GM12873 (cell line): ENCODE measurements at regions not wholly inside any gene's neighbourhood (a gene's known extent, or its start where the extent isn't known, plus 50 kb on each side); places are given as distances from the start of the nearest gene placed in this dataset.

Source experiments
- TF ChIP-seq, protein P1 (sequence below): IDR thresholded peaks from 2 replicates; pipeline ENCODE4 v1.5.1; 2012; ENCODE audit warnings: low read depth, mild to moderate bottlenecking, moderate library complexity, low read length, control low read depth; ENCODE audit not compliant: insufficient read depth; ENCODE audit errors: missing control alignments

DNA sequence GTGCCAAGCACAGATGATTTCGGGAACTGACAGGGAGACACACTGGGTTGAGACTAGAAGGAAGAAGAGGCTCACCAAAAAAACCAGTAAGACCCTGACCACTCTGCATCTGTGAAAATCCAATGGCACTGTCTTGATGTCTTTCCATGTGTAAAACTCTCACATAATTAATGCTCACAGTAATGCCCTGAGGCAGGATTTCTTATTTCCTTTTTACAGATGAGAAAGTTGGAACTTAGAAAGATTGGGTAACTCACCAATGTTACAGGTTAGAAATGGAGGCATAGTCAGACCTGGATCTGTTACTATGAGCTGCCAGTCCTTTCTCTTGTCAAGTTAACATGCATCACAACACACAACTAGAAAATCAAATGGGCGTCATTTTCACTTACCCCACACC lies 151.0 kb upstream of the MCHR2 start:
- TF ChIP-seq, protein P1, sequence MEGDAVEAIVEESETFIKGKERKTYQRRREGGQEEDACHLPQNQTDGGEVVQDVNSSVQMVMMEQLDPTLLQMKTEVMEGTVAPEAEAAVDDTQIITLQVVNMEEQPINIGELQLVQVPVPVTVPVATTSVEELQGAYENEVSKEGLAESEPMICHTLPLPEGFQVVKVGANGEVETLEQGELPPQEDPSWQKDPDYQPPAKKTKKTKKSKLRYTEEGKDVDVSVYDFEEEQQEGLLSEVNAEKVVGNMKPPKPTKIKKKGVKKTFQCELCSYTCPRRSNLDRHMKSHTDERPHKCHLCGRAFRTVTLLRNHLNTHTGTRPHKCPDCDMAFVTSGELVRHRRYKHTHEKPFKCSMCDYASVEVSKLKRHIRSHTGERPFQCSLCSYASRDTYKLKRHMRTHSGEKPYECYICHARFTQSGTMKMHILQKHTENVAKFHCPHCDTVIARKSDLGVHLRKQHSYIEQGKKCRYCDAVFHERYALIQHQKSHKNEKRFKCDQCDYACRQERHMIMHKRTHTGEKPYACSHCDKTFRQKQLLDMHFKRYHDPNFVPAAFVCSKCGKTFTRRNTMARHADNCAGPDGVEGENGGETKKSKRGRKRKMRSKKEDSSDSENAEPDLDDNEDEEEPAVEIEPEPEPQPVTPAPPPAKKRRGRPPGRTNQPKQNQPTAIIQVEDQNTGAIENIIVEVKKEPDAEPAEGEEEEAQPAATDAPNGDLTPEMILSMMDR, result no peak

DNA sequence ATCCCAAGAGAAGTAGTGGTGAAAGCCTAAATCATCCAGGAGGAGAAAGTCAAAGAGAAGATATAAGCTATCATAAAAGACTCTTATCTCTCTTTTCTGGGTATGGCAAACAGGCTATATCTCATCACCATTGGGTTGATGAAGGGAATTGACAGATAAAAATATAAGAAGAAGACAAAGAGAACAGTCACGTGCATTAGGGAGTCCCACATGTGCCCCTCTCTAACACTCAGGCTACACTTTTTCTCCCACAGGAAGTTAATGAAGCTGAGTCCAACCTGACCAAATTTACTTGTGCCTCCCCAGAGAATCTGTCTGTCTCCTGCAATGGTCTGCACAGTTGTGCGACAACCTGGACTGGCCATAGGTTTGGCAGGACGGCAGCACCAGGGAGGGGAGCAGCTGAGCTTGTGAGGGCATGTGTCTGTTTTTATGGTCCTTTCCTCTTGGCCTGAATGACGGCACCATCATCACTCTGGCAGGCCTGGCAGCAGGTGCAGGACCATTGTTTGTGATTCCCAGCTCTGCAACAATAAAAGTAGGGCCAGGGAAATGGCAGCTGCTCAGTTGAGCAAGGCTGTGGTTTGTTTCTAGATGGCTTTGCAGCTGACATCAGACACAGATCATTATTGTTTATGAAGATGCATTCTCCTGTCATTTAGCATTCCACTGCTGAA lies 144.5 kb upstream of the MCHR2 start:
- TF ChIP-seq, protein P1, result no peak

DNA sequence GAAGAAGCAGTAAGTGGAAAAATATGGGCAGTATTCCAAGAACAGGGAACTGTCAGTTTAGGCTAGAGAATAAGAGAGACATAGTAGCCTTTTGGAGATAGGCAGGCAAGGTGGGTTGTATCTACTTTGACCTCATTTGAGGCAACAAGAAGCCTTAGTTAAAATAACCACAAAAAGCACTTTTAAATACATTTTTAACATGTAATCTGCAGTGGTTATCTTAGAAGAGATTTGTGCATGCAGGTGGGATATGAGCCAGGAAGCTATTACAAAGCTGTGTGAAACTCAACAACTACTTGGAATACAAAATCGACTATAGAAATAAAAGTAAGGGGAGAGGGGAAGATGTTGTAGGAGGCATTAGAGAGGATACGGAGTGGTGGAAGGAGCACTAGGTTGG lies 143.7 kb upstream of the MCHR2 start:
- TF ChIP-seq, protein P1, result no peak

DNA sequence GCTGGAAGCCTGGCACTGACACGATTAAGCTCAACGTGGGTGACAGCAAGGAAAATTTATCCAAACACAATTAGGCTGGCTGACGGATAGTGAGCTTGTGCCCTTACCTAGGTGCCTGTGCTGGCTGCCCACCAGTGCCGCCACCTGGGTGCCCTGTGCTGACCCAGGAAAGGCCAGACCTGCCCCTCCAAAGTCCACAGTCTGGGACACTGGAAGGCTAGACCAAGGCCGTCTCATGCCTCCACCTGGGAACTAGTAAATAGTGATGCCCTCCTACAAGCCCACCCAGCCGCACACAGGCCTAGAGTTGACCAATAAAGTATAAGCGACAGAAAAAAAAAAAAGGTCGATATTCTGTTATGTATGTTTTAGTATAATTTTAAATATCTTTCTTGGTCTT lies 142.6 kb upstream of the MCHR2 start:
- TF ChIP-seq, protein P1, result no peak

DNA sequence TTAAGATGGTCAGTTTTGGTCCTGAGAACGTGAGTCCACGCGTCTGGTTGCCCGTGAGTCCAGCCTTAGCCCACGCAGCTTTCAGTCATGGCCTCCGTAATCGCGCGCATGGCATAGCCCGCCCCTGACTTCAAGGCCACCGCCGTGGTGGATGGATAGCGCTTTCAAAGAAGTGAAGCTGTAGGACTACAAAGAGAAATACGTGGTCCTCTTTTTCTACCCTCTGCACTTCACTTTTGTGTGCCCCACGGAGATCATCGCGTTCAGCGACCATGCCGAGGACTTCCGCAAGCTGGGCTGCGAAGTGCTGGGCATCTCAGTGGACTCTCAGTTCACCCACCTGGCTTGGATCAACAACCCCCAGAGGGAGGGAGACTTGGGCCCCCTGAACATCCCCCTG lies 142.0 kb upstream of the MCHR2 start:
- TF ChIP-seq, protein P1, result no peak

DNA sequence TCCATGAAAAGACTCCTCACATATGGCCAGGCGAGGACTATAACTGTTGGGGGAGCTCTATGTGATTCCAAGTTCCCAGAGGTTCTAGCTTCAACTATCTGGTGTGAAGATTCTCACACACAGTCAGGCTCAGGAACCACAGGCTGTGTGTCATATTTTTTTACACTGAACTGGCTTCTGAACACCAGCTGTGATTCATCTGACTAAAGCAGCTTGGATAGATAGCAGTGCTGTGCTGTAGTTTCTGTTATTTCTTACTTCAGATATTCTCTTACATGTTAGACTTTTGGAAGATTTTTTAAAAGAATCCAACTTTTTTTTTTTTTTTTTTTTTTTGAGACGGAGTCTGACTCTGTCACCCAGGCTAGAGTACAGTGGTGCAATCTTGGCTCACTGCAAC lies 140.7 kb upstream of the MCHR2 start:
- TF ChIP-seq, protein P1, result no peak

DNA sequence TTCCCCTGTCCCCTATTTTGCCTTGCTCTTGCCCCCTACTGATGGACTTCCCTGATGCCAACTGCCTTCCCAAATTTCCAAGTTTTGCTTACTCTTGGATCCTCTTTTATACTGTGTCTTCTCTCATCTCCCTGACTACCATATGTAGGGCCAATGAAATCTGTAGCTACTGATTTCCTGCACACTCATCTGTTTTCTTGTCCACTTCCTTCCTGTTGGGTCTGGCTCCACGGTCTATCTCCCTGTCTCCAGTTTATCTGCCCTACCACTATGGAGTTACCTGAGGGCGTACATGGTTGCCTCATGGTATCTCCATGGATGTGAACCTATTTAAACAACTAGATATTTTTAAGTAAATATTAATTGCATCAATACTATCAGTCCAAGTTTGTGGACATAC lies 140.3 kb upstream of the MCHR2 start:
- TF ChIP-seq, protein P1, result no peak
